ENCODE measurements at regions not wholly inside any gene's neighbourhood (a gene's known extent, or its start where the extent isn't known, plus 50 kb on each side); places are given as distances from the start of the nearest gene placed in this dataset.

DNA sequence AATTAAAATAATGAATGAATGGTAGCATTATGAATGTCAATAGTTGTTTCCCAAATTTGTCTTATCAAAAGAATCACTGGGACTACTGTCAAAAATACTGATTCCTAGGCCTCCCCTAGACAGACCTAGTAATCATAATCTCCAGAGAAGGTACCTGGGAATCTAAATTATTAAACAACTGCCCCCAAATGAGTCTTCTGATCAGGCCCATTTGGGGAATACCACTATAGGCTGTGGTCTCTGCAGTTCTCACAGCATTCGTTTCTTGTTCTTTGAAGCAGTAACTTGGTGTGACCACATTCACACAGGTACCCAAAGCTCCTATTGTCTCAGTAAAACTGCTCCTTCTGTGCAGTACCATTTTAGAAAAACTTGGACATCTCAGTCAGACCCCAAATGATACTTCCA is 230.9 kb downstream of the PIK3R1 start:
- no peak overlapping the region for H3K9ac ChIP-seq
- no peak overlapping the region for H2AFZ ChIP-seq (replicated peaks)
- no peak for DNase-seq (ENCODE audit: low spot score)
- H3K79me2 ChIP-seq (ENCODE audit: low read depth), result no peaks in the 10 kb centered on the region
- Mint-ChIP-seq H3K27ac (no peak overlapping the region), H3K27me3 (ENCODE audit: insufficient read depth, low read depth) (no peaks in the 10 kb centered on the region), H3K4me3 (no peak overlapping the region), H3K36me3 (no peaks in the 10 kb centered on the region), H3K4me1 (peaks cover 3% of the 10 kb centered on the region), H3K9me3 (no peaks in the 10 kb centered on the region)
- H3K27me3 ChIP-seq, result no peaks in the 10 kb centered on the region
- H3F3A ChIP-seq (ENCODE audit: low read depth), result no peaks in the 10 kb centered on the region
- no peak overlapping the region for H3K27ac ChIP-seq
- H3K9me3 ChIP-seq (ENCODE audit: low read depth), result no peaks in the 10 kb centered on the region
- TF ChIP-seq EZH2phosphoT487 (IDR thresholded peaks at IDR 0.05) (no peak), CTCF (IDR thresholded peaks at IDR 0.05) (no peak), EZH2 (IDR thresholded peaks at IDR 0.05) (no peak)
- no peaks in the 10 kb centered on the region for H3K36me3 ChIP-seq
- peaks cover 9% of the 10 kb centered on the region for H3K4me1 ChIP-seq
- H3K4me3 ChIP-seq, result no peak overlapping the region
- H4K20me1 ChIP-seq (ENCODE audit: low read depth), result no peaks in the 10 kb centered on the region
- no peak overlapping the region for H3K4me2 ChIP-seq

GRCh38 chr5:68447136-68447929 is 231.8 kb downstream of the PIK3R1 start:
- Histone ChIP-seq H3K4me3 (no peak overlapping the region), H3K9me3 (ENCODE audit: low read depth) (no peaks in the 10 kb centered on the region), H3K79me2 (ENCODE audit: low read depth) (no peaks in the 10 kb centered on the region), H3F3A (ENCODE audit: low read depth) (no peaks in the 10 kb centered on the region), H3K36me3 (no peaks in the 10 kb centered on the region), H3K4me1 (peaks cover 9% of the 10 kb centered on the region), H3K27me3 (no peaks in the 10 kb centered on the region), H3K27ac (no peak overlapping the region), H4K20me1 (ENCODE audit: low read depth) (no peaks in the 10 kb centered on the region), H2AFZ (replicated peaks) (no peak overlapping the region), H3K4me2 (no peak overlapping the region), H3K9ac (no peak overlapping the region)
- Mint-ChIP-seq H3K27ac (no peak overlapping the region), H3K4me3 (no peak overlapping the region), H3K4me1 (peaks cover 3% of the 10 kb centered on the region), H3K27me3 (ENCODE audit: insufficient read depth, low read depth) (no peaks in the 10 kb centered on the region), H3K36me3 (no peaks in the 10 kb centered on the region), H3K9me3 (no peaks in the 10 kb centered on the region)
- no peak for DNase-seq (ENCODE audit: low spot score)
- no peak for TF ChIP-seq EZH2 (IDR thresholded peaks at IDR 0.05)

DNA sequence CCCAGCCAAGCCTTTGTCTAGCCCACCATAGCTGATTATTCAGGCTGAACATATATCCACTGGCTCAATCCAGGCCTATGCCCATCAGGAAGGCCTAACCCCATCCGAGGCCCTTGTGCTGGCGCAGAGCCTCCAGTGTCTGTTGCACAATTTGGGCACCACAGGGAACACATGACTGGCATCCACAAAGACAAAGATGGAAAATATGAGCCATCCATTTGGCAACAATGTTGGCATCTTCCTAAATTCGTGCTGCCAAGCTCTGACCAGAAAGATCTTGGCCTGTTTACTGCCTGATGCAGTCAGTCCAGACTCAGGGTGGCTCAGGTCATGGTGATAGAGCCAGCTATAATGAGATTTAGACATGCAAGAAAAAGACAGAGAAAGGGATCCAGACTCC is 233.8 kb downstream of the PIK3R1 start:
- Mint-ChIP-seq H3K36me3 (peaks cover 2% of the 10 kb centered on the region), H3K4me3 (no peak overlapping the region), H3K4me1 (no peaks in the 10 kb centered on the region), H3K27me3 (ENCODE audit: insufficient read depth, low read depth) (no peaks in the 10 kb centered on the region), H3K27ac (no peak overlapping the region), H3K9me3 (peaks cover 10% of the 10 kb centered on the region)
- H3K4me2 ChIP-seq, result no peak overlapping the region
- H4K20me1 ChIP-seq (ENCODE audit: low read depth), result no peaks in the 10 kb centered on the region
- H3K9ac ChIP-seq, result no peak overlapping the region
- H3K79me2 ChIP-seq (ENCODE audit: low read depth), result no peaks in the 10 kb centered on the region
- H3K36me3 ChIP-seq, result no peaks in the 10 kb centered on the region
- no peaks in the 10 kb centered on the region for H3F3A ChIP-seq (ENCODE audit: low read depth)
- H3K4me3 ChIP-seq, result no peak overlapping the region
- TF ChIP-seq CTCF (IDR thresholded peaks at IDR 0.05) (no peak), EZH2 (IDR thresholded peaks at IDR 0.05) (no peak), EZH2phosphoT487 (IDR thresholded peaks at IDR 0.05) (no peak)
- peaks cover 3% of the 10 kb centered on the region for H3K4me1 ChIP-seq
- H3K27me3 ChIP-seq, result no peaks in the 10 kb centered on the region
- H3K9me3 ChIP-seq (ENCODE audit: low read depth), result no peaks in the 10 kb centered on the region
- H2AFZ ChIP-seq (replicated peaks), result no peak overlapping the region
- no peak overlapping the region for H3K27ac ChIP-seq
- DNase-seq (ENCODE audit: low spot score), result no peak

- Mint-ChIP-seq H3K9me3 (peaks cover 11% of the 10 kb centered on the region), H3K4me1 (no peaks in the 10 kb centered on the region)
- no peaks in the 10 kb centered on the region for H4K20me1 ChIP-seq (ENCODE audit: low read depth)
Observed at GRCh38 chr5:68450245-68450852, 234.8 kb downstream of the PIK3R1 start.

More at GRCh38 chr5:68450245-68450852, 234.8 kb downstream of the PIK3R1 start:
- TF ChIP-seq EZH2 (IDR thresholded peaks at IDR 0.05) (no peak), CTCF (IDR thresholded peaks at IDR 0.05) (no peak), EZH2phosphoT487 (IDR thresholded peaks at IDR 0.05) (no peak)
- no peak overlapping the region for H2AFZ ChIP-seq (replicated peaks)
- no peaks in the 10 kb centered on the region for H3F3A ChIP-seq (ENCODE audit: low read depth)
- H3K27me3 Mint-ChIP-seq (ENCODE audit: insufficient read depth, low read depth), result no peaks in the 10 kb centered on the region
- H3K9me3 ChIP-seq (ENCODE audit: low read depth), result no peaks in the 10 kb centered on the region
- no peaks in the 10 kb centered on the region for H3K79me2 ChIP-seq (ENCODE audit: low read depth)
- no peaks in the 10 kb centered on the region for H3K27me3 ChIP-seq
- no peak for DNase-seq (ENCODE audit: low spot score)
- H3K4me2 ChIP-seq, result no peak overlapping the region
- H3K4me3 ChIP-seq, result no peak overlapping the region
- H3K4me3 Mint-ChIP-seq, result no peak overlapping the region
- H3K36me3 ChIP-seq, result no peaks in the 10 kb centered on the region
- no peak overlapping the region for H3K9ac ChIP-seq
- H3K27ac ChIP-seq, result no peak overlapping the region
- H3K27ac Mint-ChIP-seq, result no peak overlapping the region
- peaks cover 2% of the 10 kb centered on the region for H3K36me3 Mint-ChIP-seq
- no peaks in the 10 kb centered on the region for H3K4me1 ChIP-seq

All from neural progenitor cell (in vitro differentiated cells).